Astrocyte of the cerebellum (primary cell): ENCODE measurements at regions not wholly inside any gene's neighbourhood (a gene's known extent, or its start where the extent isn't known, plus 50 kb on each side); places are given as distances from the start of the nearest gene placed in this dataset.

Experiments
- DNase-seq: peaks from one replicate; pipeline ENCODE4 v3.0.0-alpha.2; 2011; ENCODE audit warnings: low read depth
- H3K4me3 ChIP-seq: 2 replicates; pipeline ENCODE4 v1.5.1; 2011; ENCODE audit warnings: mild to moderate bottlenecking, low read depth, low read length, moderate library complexity
- CTCF ChIP-seq: IDR thresholded peaks from 2 replicates; pipeline ENCODE4 v1.5.1; 2012; ENCODE audit warnings: low read length, low read depth, moderate library complexity, mild to moderate bottlenecking; ENCODE audit errors: missing control alignments
- in situ Hi-C: cut with HindIII; loops from 2 replicates; pipeline ENCODE4 v1.10.0; 2017; ENCODE audit warnings: low sequenced_read_pairs

DNA sequence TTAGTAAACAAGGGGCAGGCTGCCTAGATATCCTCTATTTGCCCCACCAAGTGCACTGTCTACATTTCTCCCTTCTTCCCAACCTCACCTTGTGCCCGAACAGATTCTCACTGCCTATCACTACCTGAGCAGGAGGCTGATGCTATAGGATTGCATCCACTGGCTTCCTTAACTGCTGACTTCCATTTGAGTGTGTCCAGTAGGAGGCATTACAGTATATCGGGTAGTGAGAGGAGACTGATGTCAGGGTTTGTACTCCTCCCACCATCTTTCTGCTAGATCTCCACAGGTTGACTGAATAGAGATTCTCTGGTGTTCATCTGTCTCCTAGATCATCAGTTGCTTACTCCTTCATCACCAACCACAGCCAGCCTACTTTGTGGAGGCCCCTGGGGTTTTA, 796.3 kb downstream of the LRRIQ3 start:
- in situ Hi-C loops, result no loop called here
- TF ChIP-seq CTCF, result no peak
- no peak overlapping the region for H3K4me3 ChIP-seq
- DNase-seq, result no peak

- no peak for TF ChIP-seq CTCF
- in situ Hi-C loops, result no loop called here
- H3K4me3 ChIP-seq, result no peak overlapping the region
- DNase-seq, result no peak
These were observed 815.0 kb downstream of the LRRIQ3 start for GRCh38 chr1:73382966-73383365.

GRCh38 chr1:73366734-73367413, 831.1 kb downstream of the LRRIQ3 start:
- H3K4me3 ChIP-seq, result no peak overlapping the region
- in situ Hi-C loops, result no loop called here
- TF ChIP-seq CTCF, result no peak
- no peak for DNase-seq

GRCh38 chr1:73359001-73359400, 839.0 kb downstream of the LRRIQ3 start:
- in situ Hi-C loops, result no loop called here
- DNase-seq, result peak; percentile 0
- no peak for TF ChIP-seq CTCF
- no peak overlapping the region for H3K4me3 ChIP-seq

GRCh38 chr1:73356485-73356884, 841.5 kb downstream of the LRRIQ3 start:
- TF ChIP-seq CTCF, result no peak
- in situ Hi-C loops, result no loop called here

DNA sequence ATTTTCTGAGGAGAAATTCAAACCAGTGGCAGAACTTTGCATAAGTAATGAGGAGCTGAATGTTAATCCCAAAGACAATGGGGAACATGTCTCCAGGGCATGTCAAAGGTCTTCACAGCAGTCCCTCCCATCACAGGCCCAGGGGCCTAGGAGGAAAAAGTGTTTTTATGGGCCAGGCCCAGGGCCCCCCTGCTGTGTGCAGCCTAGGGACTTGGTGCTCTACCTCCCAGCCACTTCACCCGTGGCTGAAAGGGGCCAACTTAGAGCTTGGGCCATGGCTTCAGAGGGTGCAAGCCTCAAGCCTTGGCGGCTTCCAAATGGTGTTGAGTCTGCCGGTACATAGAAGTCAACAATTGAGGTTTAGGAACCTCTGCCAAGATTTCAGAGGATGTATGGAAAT, 854.0 kb downstream of the LRRIQ3 start:
- in situ Hi-C loops, result no loop called here

More at GRCh38 chr1:73356485-73356884, 841.5 kb downstream of the LRRIQ3 start:
- DNase-seq, result no peak
- no peak overlapping the region for H3K4me3 ChIP-seq

More for the DNA sequence above, 854.0 kb downstream of the LRRIQ3 start:
- H3K4me3 ChIP-seq, result no peak overlapping the region
- DNase-seq, result no peak
- TF ChIP-seq CTCF, result no peak
